ENCODE measurements at regions not wholly inside any gene's neighbourhood (a gene's known extent, or its start where the extent isn't known, plus 50 kb on each side); places are given as distances from the start of the nearest gene placed in this dataset.

GRCh38 chr2:236859908-236860307 lies 225.8 kb upstream of the COPS8 start:
- DNase-seq, result no peak

DNA sequence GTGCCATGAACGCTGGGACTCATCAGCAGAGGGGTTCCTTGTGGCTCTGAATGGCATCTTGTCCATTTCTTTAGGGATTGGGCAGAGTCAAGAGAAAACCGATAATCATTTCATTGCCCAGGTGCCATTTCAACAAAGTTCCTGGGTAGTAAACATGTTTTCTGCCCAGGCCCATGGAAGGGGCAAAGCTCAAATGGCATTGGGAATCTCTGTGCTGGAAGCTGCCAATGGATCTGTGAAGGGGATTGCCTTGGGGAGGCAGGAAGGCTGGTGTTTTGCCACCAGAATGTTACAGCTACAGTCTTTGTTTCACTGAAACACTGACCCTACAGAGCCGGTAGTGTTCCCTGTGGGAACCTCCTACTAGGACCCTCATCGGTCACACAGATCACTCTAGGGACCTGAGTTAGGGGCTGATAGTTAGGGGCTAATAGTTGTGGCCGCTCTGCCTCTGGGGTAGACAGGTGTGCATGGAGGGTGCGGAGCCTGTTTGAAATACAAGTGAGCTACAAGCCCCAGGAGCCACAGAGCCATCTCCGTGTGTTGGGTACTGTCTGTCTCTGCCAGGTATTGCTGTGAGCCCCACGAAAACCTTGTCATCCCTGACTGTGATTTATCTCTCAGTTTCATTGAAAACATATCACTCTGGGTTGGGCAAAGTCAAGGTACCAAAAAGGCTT lies 224.4 kb upstream of the COPS8 start:
- DNase-seq, result no peak

- DNase-seq, result no peak
Measured at GRCh38 chr2:236861944-236862343, 223.7 kb upstream of the COPS8 start.

DNA sequence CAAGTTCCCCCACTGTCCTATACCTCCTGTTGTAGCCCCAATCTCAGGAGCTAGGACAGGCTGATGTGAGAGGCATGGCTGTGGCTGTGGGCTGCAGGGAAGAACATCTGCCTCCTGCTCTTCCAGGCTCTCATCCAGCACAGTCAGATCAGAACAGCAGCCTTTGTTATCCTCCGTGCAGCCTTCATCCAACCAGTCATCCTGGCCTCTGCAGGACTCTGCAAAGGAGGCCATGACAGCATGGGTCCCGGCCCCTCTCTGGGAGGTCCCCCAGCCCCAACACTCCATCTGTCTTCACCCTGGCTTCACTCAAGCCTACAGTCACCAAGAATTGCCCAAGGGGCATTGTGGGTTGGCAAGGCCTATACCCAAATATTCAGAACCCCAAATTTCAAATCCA lies 223.2 kb upstream of the COPS8 start:
- no peak for DNase-seq

DNA sequence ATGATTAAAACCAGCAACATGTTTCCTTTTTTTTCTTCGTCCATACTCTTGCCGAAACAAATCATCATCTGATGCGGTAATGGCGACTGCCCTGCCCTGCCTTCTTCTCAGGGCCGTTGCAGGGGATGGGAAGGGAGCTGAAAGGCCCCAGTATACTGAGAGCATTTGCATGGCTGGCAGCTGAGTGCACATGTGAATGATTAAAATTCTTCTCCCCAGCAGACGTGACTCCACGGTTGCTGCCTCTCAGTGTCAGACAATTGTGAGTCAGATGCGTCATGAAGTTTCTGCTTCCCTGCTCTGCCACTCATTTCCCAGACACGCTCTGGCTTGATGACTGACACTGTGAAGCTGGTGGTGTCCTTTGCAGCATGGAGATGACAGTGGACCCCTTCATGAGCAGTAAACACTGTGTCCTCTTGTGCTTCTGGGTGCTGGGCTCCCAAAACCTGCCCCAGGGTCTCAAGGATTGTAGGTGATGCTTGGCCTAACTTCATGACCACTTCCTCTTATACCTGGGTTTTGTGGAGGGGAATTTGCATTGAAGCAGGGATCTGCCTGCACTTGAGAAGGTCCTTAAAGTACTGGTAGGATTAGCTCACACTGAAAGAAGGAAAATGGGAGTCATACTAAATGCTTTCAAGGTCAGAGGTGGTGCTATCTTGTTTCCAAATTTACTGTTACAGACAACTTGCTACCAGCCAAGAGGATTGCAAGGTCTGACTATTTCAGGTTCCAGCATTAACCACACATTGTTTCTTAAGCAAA lies 222.5 kb upstream of the COPS8 start:
- DNase-seq, result no peak

DNA sequence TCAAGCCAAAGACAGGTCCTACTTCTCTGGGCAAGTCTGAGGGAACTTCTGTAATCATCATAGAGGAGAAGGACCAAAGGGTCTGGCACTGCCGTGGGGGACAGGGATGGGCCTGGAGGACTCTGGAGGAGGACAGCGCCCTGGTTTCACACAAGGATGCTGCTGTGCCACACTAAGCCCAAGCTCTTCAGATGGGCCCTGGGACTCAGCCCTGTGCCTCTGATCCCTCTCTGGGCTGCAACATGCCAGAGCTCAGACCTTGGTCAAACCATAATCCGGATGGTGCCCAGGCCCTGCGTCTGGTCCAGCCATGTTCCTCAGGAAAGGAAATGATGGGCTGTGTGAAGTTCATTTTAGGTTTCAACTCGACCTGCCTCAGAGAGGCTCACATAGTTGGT lies 222.0 kb upstream of the COPS8 start:
- no peak for DNase-seq

- no peak for DNase-seq
Measured at GRCh38 chr2:236865052-236865451, 220.6 kb upstream of the COPS8 start.

GRCh38 chr2:236866542-236867340 lies 218.9 kb upstream of the COPS8 start:
- no peak for DNase-seq

- no peak for DNase-seq
Measured at GRCh38 chr2:236867441-236868260, 218.0 kb upstream of the COPS8 start.

GRCh38 chr2:236870370-236870769 lies 215.3 kb upstream of the COPS8 start:
- no peak for DNase-seq

DNA sequence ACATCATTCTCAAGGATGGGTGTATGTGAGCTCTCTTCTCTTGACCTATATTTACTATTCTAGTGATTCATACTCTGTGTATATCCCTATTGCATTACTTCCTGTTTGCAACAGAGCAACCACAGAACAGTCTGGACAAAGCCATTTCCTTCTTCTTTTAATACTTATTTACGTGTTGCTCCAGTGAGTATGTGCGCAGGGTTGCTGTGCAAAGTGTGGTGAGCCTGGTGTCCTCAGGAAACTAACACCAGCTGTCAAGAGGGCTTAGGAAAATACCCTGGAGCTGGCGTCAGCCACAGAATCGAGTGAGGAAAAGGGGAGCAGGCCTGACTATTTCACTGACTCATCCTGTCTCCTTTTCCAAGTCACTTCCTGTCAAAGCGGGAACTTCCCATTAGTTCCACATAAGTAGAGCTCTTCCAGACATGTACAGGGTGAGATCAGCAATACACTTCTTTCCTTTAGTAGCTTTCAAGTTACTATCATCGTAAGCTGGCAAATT lies 214.1 kb upstream of the COPS8 start:
- peak; percentile 2 for DNase-seq

- DNase-seq, result no peak
Measured at GRCh38 chr2:236872015-236872414, 213.7 kb upstream of the COPS8 start.

DNA sequence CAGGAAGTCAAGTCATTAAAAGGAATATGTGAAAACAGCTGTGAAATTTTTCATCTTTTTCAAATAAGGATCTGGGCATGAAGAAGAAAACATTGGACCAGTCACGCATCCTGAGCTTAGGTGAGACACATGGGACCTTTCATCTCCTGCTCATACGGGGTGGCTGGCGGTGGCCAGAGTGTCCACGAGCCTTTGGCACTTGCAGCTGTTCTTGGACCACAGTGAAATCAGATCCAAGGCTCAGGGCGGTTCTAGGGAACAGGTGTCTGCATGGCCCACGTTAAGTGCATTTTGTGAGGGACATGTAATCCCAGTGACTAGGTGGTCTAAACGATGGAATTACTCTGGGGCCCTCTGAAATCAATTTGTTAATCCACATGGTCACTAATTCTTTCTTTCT lies 212.7 kb upstream of the COPS8 start:
- DNase-seq, result no peak

GRCh38 chr2:236873636-236874035 lies 212.1 kb upstream of the COPS8 start:
- DNase-seq, result no peak

- no peak for DNase-seq
Measured at GRCh38 chr2:236874866-236875481, 210.7 kb upstream of the COPS8 start.

DNA sequence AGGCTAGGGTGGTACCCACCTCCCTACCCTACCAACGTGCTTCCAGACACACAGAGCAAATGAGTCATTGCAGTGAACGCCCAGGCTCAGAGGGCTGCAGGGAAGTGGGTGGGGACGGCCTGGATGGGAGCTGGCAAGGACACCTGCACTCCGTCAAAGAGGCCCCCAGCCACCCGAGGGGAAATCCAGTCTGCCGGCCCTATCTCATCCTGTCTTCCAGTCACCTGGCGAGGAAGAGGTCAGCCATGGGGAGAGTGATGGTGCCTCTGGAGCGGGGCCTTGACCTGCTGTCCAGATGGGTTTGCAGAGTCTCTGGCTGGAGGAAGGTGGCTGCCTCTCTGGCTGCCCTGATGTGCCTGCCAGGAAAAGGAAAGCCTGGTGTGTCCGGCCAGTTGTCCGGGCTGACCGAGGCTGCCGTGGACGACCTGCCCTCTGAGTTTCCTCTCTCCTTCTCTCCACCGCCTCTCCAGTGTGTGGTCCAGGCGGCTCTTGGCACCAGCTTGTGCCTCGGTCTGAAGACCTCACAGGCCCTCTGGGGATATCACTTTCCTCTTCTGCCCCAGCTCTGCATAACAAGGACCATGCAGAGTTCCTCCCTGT lies 209.7 kb upstream of the COPS8 start:
- no peak for DNase-seq

- DNase-seq, result no peak
Measured at GRCh38 chr2:236876642-236877041, 209.0 kb upstream of the COPS8 start.

DNA sequence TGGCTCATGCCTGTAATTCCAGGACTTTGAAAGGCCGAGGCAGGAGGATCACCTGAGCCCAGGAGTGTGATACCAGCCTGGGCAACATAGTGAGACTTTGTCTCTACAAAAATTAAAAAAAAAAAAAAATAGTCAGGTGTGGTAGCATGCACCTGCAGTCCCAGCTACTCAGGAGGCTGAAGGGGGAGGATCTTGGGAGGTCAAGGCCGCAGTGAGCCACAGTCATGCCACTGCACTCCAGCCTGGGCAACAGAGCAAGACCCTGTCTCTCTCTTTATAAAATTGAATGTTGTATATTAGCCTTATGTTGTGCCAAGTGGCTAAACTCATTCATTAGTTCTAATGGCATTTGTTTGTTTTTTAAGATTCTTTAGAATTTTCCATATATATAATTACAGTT lies 207.7 kb upstream of the COPS8 start:
- no peak for DNase-seq

GRCh38 chr2:236879416-236879963 lies 206.2 kb upstream of the COPS8 start:
- no peak for DNase-seq

- DNase-seq, result no peak
Measured at GRCh38 chr2:236882074-236882473, 203.6 kb upstream of the COPS8 start.

DNA sequence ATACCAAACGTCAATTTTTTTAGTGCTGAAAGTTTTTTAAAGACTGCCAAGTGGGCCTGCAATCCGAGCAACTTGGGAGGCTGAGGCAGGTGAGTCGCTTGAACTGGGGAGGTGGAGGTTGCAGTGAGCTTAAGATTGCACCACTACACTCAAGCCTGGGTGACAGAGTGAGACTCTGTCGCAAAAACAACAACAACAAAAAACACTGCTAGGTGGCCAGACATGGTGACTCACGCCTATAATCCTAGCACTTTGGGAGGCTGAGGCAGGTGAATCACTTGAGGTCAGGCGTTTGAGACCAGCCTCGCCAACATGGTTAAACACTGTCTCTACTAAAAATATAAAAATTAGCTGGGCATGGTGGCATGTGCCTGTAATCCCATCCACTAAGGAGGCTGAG lies 202.8 kb upstream of the COPS8 start:
- DNase-seq, result no peak
